GM23338 (cell line): ENCODE measurements at regions not wholly inside any gene's neighbourhood (a gene's known extent, or its start where the extent isn't known, plus 50 kb on each side); places are given as distances from the start of the nearest gene placed in this dataset.

Experiments
- ATAC-seq: fragments of 200-7000 bp; cut with Tn5 transposase; 3 replicates; pipeline ENCODE4 v1.9.1; 2020
- DNase-seq: peaks from one replicate; pipeline ENCODE4 v3.0.0-alpha.2; 2015; ENCODE audit warnings: low spot score
- H2AFZ ChIP-seq: fragments of 200-600 bp; sonication (generic); 2 replicates; pipeline ENCODE4 v1.8.0; 2016; ENCODE audit warnings: antibody characterized with exemption, mild to moderate bottlenecking, moderate library complexity
- H3F3A ChIP-seq: fragments of 200-600 bp; sonication (generic); replicated peaks from 2 replicates; pipeline ENCODE4 v1.8.0; 2017; ENCODE audit warnings: antibody characterized with exemption, mixed run types, low read depth
- H3K27ac ChIP-seq: fragments of 200-600 bp; sonication (generic); 2 replicates; pipeline ENCODE4 v1.6.1; 2016; ENCODE audit warnings: low read depth
- H3K27me3 ChIP-seq: fragments of 200-600 bp; sonication (generic); 2 replicates; pipeline ENCODE4 v1.8.0; 2016; ENCODE audit warnings: mild to moderate bottlenecking, mixed run types, moderate library complexity; ENCODE audit not compliant: insufficient read depth
- H3K36me3 ChIP-seq: fragments of 200-600 bp; sonication (generic); 2 replicates; pipeline ENCODE4 v1.8.0; 2016; ENCODE audit warnings: mild to moderate bottlenecking; ENCODE audit not compliant: insufficient read depth
- H3K4me1 ChIP-seq: fragments of 200-600 bp; sonication (generic); 2 replicates; pipeline ENCODE4 v1.8.0; 2016; ENCODE audit warnings: mild to moderate bottlenecking, moderate library complexity; ENCODE audit not compliant: insufficient read depth
- H3K4me2 ChIP-seq: fragments of 200-600 bp; sonication (generic); 2 replicates; pipeline ENCODE4 v1.7.1; 2017; ENCODE audit warnings: mixed run types
- H3K4me3 ChIP-seq: fragments of 200-600 bp; sonication (generic); 2 replicates; pipeline ENCODE4 v1.6.1; 2016; ENCODE audit warnings: mixed run types
- H3K79me2 ChIP-seq: fragments of 200-600 bp; sonication (generic); replicated peaks from 2 replicates; pipeline ENCODE4 v1.8.0; 2017; ENCODE audit warnings: mild to moderate bottlenecking; ENCODE audit not compliant: insufficient read depth
- H3K9me2 ChIP-seq: fragments of 200-600 bp; sonication (generic); 2 replicates; pipeline ENCODE4 v1.8.0; 2017; ENCODE audit not compliant: insufficient read depth
- H4K20me1 ChIP-seq: fragments of 200-600 bp; sonication (generic); replicated peaks from 2 replicates; pipeline ENCODE4 v1.8.0; 2017; ENCODE audit warnings: mild to moderate bottlenecking; ENCODE audit not compliant: insufficient read depth
- H3K27ac Mint-ChIP-seq: 2 replicates; pipeline ENCODE4 v1.8.0; 2020; ENCODE audit warnings: inconsistent platforms, mild to moderate bottlenecking, moderate library complexity, mixed read lengths
- H3K27me3 Mint-ChIP-seq: 3 replicates; pipeline ENCODE4 v1.8.0; 2022; ENCODE audit warnings: low read depth, mild to moderate bottlenecking, moderate library complexity, mixed read lengths, inconsistent platforms; ENCODE audit not compliant: insufficient read depth, poor library complexity
- H3K36me3 Mint-ChIP-seq: 3 replicates; pipeline ENCODE4 v1.8.0; 2021; ENCODE audit warnings: low read depth, mild to moderate bottlenecking, inconsistent platforms, moderate library complexity, mixed read lengths
- H3K4me1 Mint-ChIP-seq: 3 replicates; pipeline ENCODE4 v1.8.0; 2020; ENCODE audit warnings: mild to moderate bottlenecking, inconsistent platforms, mixed read lengths
- H3K4me3 Mint-ChIP-seq: 3 replicates; pipeline ENCODE4 v1.8.0; 2021; ENCODE audit warnings: moderate library complexity, mild to moderate bottlenecking, inconsistent platforms, mixed read lengths
- H3K9me3 Mint-ChIP-seq: 3 replicates; pipeline ENCODE4 v1.8.0; 2020; ENCODE audit warnings: moderate library complexity, mild to moderate bottlenecking, inconsistent platforms, mixed read lengths
- CREB1 ChIP-seq: fragments of 250-450 bp; sonication (Bioruptor Pico); IDR thresholded peaks from 2 replicates; pipeline ENCODE4 v1.5.0; 2020; ENCODE audit warnings: low read depth, mild to moderate bottlenecking, moderate library complexity
- EZH2 ChIP-seq: fragments of 200-600 bp; sonication (generic); IDR thresholded peaks from one replicate; pipeline ENCODE4 v1.8.0; 2017; ENCODE audit warnings: antibody characterized with exemption, mild to moderate bottlenecking, low read depth; ENCODE audit not compliant: unreplicated experiment
- EZH2phosphoT487 ChIP-seq: fragments of 200-600 bp; sonication (generic); IDR thresholded peaks from one replicate; pipeline ENCODE4 v1.8.1; 2018; ENCODE audit warnings: antibody characterized with exemption; ENCODE audit not compliant: unreplicated experiment
- JUNB ChIP-seq: IDR thresholded peaks from one replicate; pipeline ENCODE4 v1.6.1; 2016; ENCODE audit warnings: antibody characterized with exemption; ENCODE audit not compliant: unreplicated experiment
- NANOG ChIP-seq: IDR thresholded peaks from 2 replicates; pipeline ENCODE4 v1.6.1; 2016; ENCODE audit warnings: antibody characterized with exemption, borderline replicate concordance
- POLR2AphosphoS5 ChIP-seq: IDR thresholded peaks from 2 replicates; pipeline ENCODE4 v1.6.1; 2016; ENCODE audit warnings: antibody characterized with exemption, low read depth
- STAT1 ChIP-seq: IDR thresholded peaks from one replicate; pipeline ENCODE4 v1.6.1; 2016; ENCODE audit warnings: antibody characterized with exemption; ENCODE audit not compliant: unreplicated experiment
- ZNF114 ChIP-seq: fragments of 250-450 bp; sonication (Bioruptor Pico); IDR thresholded peaks from 2 replicates; pipeline ENCODE4 v1.5.0; 2020; ENCODE audit warnings: mild to moderate bottlenecking, moderate library complexity
- ZNF331 ChIP-seq: fragments of 250-450 bp; sonication (Bioruptor Pico); IDR thresholded peaks from 2 replicates; pipeline ENCODE4 v1.5.0; 2020; ENCODE audit warnings: low read depth, mild to moderate bottlenecking, moderate library complexity
- TF ChIP-seq, protein P1 (sequence below): fragments of 250-450 bp; sonication (Bioruptor Pico); IDR thresholded peaks from 2 replicates; pipeline ENCODE4 v1.5.0; 2020; ENCODE audit warnings: mild to moderate bottlenecking, moderate library complexity
- TF ChIP-seq, protein P2 (sequence below), 2 experiments: fragments of 200-600 bp in 1 of 2; sonication (generic) in 1 of 2; conservative IDR thresholded peaks; 2 replicates each; pipeline versions ENCODE4 v1.5.1 to v1.6.1; 2016 to 2017; ENCODE audit warnings: antibody characterized with exemption in 2 of 2, low read depth in 2 of 2, mild to moderate bottlenecking in 2 of 2, moderate library complexity in 1 of 2
- TF ChIP-seq, protein P3 (sequence below): IDR thresholded peaks from 2 replicates; pipeline ENCODE4 v1.6.1; 2016; ENCODE audit warnings: antibody characterized with exemption
- TF ChIP-seq, protein P4 (sequence below): IDR thresholded peaks from one replicate; pipeline ENCODE4 v1.6.1; 2018; ENCODE audit warnings: antibody characterized with exemption; ENCODE audit not compliant: unreplicated experiment

DNA sequence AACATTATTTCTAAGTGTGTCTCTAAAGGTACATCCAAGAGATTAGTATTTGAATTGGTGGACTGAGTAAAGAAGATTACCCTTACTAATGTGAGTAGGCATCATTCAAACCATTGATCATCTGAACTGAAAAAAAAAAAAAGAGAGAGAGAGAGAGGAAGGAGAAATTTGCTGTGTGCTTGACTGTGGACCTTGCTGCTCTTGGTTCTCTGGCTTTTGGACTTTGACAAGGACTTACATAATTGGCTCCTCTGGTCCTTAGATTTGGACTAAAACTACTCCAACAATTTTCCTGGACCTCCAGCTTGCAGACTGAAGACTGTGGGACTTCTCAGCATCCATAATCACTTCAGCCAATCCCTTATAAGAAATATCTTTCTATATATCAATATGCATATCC is 1091.9 kb upstream of the EDIL3 start:
- Histone ChIP-seq H3K9me2 (no peaks in the 10 kb centered on the region; the same call in 1 of the 2 replicates), H3K79me2 (no peaks in the 10 kb centered on the region), H2AFZ (no peak overlapping the region), H3K4me2 (no peak overlapping the region), H3F3A (no peaks in the 10 kb centered on the region), H3K36me3 (no peaks in the 10 kb centered on the region), H3K27me3 (no peaks in the 10 kb centered on the region), H4K20me1 (no peaks in the 10 kb centered on the region), H3K4me3 (no peak overlapping the region), H3K27ac (no peak overlapping the region), H3K4me1 (no peaks in the 10 kb centered on the region)
- Mint-ChIP-seq H3K27ac (no peak overlapping the region), H3K4me1 (no peaks in the 10 kb centered on the region), H3K9me3 (peaks cover 16% of the 10 kb centered on the region; the same call in 2 of the 3 replicates), H3K4me3 (no peak overlapping the region), H3K27me3 (peaks cover 2% of the 10 kb centered on the region), H3K36me3 (peaks cover 13% of the 10 kb centered on the region; the same call in 2 of the 3 replicates)
- TF ChIP-seq, protein P1, sequence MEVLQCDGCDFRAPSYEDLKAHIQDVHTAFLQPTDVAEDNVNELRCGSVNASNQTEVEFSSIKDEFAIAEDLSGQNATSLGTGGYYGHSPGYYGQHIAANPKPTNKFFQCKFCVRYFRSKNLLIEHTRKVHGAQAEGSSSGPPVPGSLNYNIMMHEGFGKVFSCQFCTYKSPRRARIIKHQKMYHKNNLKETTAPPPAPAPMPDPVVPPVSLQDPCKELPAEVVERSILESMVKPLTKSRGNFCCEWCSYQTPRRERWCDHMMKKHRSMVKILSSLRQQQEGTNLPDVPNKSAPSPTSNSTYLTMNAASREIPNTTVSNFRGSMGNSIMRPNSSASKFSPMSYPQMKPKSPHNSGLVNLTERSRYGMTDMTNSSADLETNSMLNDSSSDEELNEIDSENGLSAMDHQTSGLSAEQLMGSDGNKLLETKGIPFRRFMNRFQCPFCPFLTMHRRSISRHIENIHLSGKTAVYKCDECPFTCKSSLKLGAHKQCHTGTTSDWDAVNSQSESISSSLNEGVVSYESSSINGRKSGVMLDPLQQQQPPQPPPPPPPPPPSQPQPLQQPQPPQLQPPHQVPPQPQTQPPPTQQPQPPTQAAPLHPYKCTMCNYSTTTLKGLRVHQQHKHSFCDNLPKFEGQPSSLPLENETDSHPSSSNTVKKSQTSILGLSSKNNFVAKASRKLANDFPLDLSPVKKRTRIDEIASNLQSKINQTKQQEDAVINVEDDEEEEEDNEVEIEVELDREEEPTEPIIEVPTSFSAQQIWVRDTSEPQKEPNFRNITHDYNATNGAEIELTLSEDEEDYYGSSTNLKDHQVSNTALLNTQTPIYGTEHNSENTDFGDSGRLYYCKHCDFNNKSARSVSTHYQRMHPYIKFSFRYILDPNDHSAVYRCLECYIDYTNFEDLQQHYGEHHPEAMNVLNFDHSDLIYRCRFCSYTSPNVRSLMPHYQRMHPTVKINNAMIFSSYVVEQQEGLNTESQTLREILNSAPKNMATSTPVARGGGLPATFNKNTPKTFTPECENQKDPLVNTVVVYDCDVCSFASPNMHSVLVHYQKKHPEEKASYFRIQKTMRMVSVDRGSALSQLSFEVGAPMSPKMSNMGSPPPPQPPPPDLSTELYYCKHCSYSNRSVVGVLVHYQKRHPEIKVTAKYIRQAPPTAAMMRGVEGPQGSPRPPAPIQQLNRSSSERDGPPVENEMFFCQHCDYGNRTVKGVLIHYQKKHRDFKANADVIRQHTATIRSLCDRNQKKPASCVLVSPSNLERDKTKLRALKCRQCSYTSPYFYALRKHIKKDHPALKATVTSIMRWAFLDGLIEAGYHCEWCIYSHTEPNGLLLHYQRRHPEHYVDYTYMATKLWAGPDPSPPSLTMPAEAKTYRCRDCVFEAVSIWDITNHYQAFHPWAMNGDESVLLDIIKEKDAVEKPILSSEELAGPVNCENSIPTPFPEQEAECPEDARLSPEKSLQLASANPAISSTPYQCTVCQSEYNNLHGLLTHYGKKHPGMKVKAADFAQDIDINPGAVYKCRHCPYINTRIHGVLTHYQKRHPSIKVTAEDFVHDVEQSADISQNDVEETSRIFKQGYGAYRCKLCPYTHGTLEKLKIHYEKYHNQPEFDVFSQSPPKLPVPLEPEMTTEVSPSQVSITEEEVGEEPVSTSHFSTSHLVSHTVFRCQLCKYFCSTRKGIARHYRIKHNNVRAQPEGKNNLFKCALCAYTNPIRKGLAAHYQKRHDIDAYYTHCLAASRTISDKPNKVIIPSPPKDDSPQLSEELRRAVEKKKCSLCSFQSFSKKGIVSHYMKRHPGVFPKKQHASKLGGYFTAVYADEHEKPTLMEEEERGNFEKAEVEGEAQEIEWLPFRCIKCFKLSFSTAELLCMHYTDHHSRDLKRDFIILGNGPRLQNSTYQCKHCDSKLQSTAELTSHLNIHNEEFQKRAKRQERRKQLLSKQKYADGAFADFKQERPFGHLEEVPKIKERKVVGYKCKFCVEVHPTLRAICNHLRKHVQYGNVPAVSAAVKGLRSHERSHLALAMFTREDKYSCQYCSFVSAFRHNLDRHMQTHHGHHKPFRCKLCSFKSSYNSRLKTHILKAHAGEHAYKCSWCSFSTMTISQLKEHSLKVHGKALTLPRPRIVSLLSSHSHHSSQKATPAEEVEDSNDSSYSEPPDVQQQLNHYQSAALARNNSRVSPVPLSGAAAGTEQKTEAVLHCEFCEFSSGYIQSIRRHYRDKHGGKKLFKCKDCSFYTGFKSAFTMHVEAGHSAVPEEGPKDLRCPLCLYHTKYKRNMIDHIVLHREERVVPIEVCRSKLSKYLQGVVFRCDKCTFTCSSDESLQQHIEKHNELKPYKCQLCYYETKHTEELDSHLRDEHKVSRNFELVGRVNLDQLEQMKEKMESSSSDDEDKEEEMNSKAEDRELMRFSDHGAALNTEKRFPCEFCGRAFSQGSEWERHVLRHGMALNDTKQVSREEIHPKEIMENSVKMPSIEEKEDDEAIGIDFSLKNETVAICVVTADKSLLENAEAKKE, result no peak
- no peak for TF ChIP-seq JUNB
- no peak for TF ChIP-seq EZH2
- TF ChIP-seq STAT1, result no peak
- TF ChIP-seq, protein P2, sequence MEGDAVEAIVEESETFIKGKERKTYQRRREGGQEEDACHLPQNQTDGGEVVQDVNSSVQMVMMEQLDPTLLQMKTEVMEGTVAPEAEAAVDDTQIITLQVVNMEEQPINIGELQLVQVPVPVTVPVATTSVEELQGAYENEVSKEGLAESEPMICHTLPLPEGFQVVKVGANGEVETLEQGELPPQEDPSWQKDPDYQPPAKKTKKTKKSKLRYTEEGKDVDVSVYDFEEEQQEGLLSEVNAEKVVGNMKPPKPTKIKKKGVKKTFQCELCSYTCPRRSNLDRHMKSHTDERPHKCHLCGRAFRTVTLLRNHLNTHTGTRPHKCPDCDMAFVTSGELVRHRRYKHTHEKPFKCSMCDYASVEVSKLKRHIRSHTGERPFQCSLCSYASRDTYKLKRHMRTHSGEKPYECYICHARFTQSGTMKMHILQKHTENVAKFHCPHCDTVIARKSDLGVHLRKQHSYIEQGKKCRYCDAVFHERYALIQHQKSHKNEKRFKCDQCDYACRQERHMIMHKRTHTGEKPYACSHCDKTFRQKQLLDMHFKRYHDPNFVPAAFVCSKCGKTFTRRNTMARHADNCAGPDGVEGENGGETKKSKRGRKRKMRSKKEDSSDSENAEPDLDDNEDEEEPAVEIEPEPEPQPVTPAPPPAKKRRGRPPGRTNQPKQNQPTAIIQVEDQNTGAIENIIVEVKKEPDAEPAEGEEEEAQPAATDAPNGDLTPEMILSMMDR (conservative IDR thresholded peaks at IDR 0.05; ENCODE audit: low read depth in 2 of 2), result no peak
- TF ChIP-seq NANOG, result no peak
- no peak for TF ChIP-seq EZH2phosphoT487
- no peak for TF ChIP-seq ZNF114
- TF ChIP-seq, protein P3, sequence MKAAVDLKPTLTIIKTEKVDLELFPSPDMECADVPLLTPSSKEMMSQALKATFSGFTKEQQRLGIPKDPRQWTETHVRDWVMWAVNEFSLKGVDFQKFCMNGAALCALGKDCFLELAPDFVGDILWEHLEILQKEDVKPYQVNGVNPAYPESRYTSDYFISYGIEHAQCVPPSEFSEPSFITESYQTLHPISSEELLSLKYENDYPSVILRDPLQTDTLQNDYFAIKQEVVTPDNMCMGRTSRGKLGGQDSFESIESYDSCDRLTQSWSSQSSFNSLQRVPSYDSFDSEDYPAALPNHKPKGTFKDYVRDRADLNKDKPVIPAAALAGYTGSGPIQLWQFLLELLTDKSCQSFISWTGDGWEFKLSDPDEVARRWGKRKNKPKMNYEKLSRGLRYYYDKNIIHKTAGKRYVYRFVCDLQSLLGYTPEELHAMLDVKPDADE, result no peak
- TF ChIP-seq, protein P4, sequence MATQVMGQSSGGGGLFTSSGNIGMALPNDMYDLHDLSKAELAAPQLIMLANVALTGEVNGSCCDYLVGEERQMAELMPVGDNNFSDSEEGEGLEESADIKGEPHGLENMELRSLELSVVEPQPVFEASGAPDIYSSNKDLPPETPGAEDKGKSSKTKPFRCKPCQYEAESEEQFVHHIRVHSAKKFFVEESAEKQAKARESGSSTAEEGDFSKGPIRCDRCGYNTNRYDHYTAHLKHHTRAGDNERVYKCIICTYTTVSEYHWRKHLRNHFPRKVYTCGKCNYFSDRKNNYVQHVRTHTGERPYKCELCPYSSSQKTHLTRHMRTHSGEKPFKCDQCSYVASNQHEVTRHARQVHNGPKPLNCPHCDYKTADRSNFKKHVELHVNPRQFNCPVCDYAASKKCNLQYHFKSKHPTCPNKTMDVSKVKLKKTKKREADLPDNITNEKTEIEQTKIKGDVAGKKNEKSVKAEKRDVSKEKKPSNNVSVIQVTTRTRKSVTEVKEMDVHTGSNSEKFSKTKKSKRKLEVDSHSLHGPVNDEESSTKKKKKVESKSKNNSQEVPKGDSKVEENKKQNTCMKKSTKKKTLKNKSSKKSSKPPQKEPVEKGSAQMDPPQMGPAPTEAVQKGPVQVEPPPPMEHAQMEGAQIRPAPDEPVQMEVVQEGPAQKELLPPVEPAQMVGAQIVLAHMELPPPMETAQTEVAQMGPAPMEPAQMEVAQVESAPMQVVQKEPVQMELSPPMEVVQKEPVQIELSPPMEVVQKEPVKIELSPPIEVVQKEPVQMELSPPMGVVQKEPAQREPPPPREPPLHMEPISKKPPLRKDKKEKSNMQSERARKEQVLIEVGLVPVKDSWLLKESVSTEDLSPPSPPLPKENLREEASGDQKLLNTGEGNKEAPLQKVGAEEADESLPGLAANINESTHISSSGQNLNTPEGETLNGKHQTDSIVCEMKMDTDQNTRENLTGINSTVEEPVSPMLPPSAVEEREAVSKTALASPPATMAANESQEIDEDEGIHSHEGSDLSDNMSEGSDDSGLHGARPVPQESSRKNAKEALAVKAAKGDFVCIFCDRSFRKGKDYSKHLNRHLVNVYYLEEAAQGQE, result no peak
- TF ChIP-seq POLR2AphosphoS5, result no peak
- TF ChIP-seq ZNF331 (CRISPR knock-in tag), result no peak
- TF ChIP-seq CREB1, result no peak
- DNase-seq, result no peak
- ATAC-seq, result no peak
